ENCODE measurements at regions not wholly inside any gene's neighbourhood (a gene's known extent, or its start where the extent isn't known, plus 50 kb on each side); places are given as distances from the start of the nearest gene placed in this dataset.

DNA sequence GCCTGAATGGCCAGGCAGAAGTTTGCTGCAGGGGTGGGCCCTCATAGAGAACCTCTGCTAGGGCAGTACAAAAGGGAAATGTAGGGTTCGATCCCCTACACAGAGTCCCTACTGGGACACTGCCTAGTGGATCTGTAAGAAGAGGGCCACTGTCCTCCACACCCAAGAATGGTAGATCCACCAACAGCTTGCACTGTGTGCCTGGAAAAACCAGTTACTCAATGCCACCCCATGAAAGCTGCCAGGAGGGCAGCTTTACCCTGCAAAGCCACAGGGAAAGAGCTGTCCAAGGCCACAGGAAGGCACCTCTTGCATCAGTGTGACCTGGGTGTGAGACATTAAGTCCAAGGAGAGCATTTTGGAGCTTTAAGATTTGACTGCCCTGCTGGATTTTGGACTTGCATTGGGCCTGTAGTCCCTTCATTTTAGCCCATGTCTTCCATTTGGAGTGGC, 781.6 kb downstream of the TRAM1L1 start:
- H3K36me3 ChIP-seq (ENCODE audit: control insufficient read depth, insufficient read depth, low read length): no peaks in the 10 kb centered on the region
- in situ Hi-C loops (cut with HindIII; ENCODE audit: low pct_unique_long_range_greater_than_20kb, low sequenced_read_pairs) (no loop called here), intact Hi-C loops (cut with micrococcal nuclease; ENCODE audit: unreplicated experiment) (no loop called here)
- H3K4me3 ChIP-seq (ENCODE audit: low read depth in 2 of 2, low read length in 2 of 2): no peak overlapping the region
- ATAC-seq (no peak), DNase-seq (ENCODE audit: low read depth, low spot score) (no peak)
- no peaks in the 10 kb centered on the region for H3K27me3 ChIP-seq (ENCODE audit: control insufficient read depth, insufficient read depth, low read length)
- no peaks in the 10 kb centered on the region for H3K4me1 ChIP-seq (ENCODE audit: control insufficient read depth, insufficient read depth, low read length)
- no peak for TF ChIP-seq SIN3A (IDR thresholded peaks at IDR 0.05; ENCODE audit: borderline replicate concordance, insufficient read depth, low read depth, low read length)
- TF ChIP-seq, protein P1, sequence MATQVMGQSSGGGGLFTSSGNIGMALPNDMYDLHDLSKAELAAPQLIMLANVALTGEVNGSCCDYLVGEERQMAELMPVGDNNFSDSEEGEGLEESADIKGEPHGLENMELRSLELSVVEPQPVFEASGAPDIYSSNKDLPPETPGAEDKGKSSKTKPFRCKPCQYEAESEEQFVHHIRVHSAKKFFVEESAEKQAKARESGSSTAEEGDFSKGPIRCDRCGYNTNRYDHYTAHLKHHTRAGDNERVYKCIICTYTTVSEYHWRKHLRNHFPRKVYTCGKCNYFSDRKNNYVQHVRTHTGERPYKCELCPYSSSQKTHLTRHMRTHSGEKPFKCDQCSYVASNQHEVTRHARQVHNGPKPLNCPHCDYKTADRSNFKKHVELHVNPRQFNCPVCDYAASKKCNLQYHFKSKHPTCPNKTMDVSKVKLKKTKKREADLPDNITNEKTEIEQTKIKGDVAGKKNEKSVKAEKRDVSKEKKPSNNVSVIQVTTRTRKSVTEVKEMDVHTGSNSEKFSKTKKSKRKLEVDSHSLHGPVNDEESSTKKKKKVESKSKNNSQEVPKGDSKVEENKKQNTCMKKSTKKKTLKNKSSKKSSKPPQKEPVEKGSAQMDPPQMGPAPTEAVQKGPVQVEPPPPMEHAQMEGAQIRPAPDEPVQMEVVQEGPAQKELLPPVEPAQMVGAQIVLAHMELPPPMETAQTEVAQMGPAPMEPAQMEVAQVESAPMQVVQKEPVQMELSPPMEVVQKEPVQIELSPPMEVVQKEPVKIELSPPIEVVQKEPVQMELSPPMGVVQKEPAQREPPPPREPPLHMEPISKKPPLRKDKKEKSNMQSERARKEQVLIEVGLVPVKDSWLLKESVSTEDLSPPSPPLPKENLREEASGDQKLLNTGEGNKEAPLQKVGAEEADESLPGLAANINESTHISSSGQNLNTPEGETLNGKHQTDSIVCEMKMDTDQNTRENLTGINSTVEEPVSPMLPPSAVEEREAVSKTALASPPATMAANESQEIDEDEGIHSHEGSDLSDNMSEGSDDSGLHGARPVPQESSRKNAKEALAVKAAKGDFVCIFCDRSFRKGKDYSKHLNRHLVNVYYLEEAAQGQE (IDR thresholded peaks at IDR 0.05; ENCODE audit: insufficient read depth in 1 of 2, low read depth in 2 of 2, low read length in 1 of 2): no peak
- TF ChIP-seq, protein P2, sequence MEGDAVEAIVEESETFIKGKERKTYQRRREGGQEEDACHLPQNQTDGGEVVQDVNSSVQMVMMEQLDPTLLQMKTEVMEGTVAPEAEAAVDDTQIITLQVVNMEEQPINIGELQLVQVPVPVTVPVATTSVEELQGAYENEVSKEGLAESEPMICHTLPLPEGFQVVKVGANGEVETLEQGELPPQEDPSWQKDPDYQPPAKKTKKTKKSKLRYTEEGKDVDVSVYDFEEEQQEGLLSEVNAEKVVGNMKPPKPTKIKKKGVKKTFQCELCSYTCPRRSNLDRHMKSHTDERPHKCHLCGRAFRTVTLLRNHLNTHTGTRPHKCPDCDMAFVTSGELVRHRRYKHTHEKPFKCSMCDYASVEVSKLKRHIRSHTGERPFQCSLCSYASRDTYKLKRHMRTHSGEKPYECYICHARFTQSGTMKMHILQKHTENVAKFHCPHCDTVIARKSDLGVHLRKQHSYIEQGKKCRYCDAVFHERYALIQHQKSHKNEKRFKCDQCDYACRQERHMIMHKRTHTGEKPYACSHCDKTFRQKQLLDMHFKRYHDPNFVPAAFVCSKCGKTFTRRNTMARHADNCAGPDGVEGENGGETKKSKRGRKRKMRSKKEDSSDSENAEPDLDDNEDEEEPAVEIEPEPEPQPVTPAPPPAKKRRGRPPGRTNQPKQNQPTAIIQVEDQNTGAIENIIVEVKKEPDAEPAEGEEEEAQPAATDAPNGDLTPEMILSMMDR (IDR thresholded peaks at IDR 0.05): no peak
- TF ChIP-seq TCF7L2 (IDR thresholded peaks at IDR 0.05; ENCODE audit: low read depth, low read length): no peak
- TF ChIP-seq POLR2AphosphoS5 (IDR thresholded peaks at IDR 0.05; ENCODE audit: low read depth, low read length): no peak
- no peak overlapping the region for H3K27ac ChIP-seq (ENCODE audit: low read length)
- no peaks in the 10 kb centered on the region for H3K9me3 ChIP-seq (ENCODE audit: control insufficient read depth, insufficient read depth, low read depth, low read length)
- BruUV-seq (replicated peaks): no TSS peak
- ChIA-PET POLR2A (no interaction called here), CTCF (no interaction called here)

DNA sequence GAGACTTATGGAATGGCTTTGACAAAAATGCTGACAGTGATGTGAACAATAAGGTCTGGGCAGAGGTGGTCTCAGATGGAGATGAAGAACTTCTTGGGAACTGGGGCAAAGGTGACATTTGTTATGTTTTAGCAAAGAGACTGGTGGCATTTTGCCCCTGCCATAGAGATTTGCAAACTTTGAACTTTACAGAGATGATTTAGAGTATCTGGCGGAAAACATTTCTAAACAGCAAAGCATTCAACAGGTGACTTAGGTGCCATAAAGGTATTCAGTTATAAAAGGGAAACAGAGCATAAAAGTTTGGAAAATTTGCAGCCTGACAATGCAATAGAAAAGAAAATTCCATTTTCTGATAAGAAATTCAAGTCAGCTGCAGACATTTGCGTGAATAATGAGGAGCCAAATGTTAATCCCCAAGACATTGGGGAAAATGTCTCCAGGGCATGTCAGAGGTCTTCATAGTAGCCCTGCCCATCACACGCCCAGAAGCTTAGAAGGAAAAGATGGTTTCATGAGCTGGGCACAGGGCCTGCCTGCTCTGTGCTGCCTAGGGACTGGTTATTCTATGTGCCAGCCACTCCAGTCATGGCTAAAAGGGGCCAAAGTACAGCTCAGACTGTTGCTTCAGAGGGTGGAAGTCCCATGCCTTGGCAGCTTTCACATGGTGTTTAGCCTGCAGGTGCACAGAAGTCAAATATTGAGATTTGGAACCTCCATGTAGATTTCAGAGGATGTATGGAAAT, 782.2 kb downstream of the TRAM1L1 start:
- H3K27me3 ChIP-seq (ENCODE audit: control insufficient read depth, insufficient read depth, low read length): no peaks in the 10 kb centered on the region
- intact Hi-C loops (cut with micrococcal nuclease; ENCODE audit: unreplicated experiment) (no loop called here), in situ Hi-C loops (cut with HindIII; ENCODE audit: low pct_unique_long_range_greater_than_20kb, low sequenced_read_pairs) (no loop called here)
- H3K9me3 ChIP-seq (ENCODE audit: control insufficient read depth, insufficient read depth, low read depth, low read length): no peaks in the 10 kb centered on the region
- no TSS peak for BruUV-seq (replicated peaks)
- H3K4me1 ChIP-seq (ENCODE audit: control insufficient read depth, insufficient read depth, low read length): no peaks in the 10 kb centered on the region
- DNase-seq (ENCODE audit: low read depth, low spot score) (no peak), ATAC-seq (no peak)
- ChIA-PET CTCF (no interaction called here), POLR2A (no interaction called here)
- no peaks in the 10 kb centered on the region for H3K36me3 ChIP-seq (ENCODE audit: control insufficient read depth, insufficient read depth, low read length)
- no peak overlapping the region for H3K4me3 ChIP-seq (ENCODE audit: low read depth in 2 of 2, low read length in 2 of 2)
- TF ChIP-seq SIN3A (IDR thresholded peaks at IDR 0.05; ENCODE audit: borderline replicate concordance, insufficient read depth, low read depth, low read length) (no peak), TCF7L2 (IDR thresholded peaks at IDR 0.05; ENCODE audit: low read depth, low read length) (no peak), POLR2AphosphoS5 (IDR thresholded peaks at IDR 0.05; ENCODE audit: low read depth, low read length) (no peak)
- TF ChIP-seq, protein P2 (IDR thresholded peaks at IDR 0.05): no peak
- TF ChIP-seq, protein P1 (IDR thresholded peaks at IDR 0.05; ENCODE audit: insufficient read depth in 1 of 2, low read depth in 2 of 2, low read length in 1 of 2): no peak
- H3K27ac ChIP-seq (ENCODE audit: low read length): no peak overlapping the region
